ENCODE measurements at regions not wholly inside any gene's neighbourhood (a gene's known extent, or its start where the extent isn't known, plus 50 kb on each side); places are given as distances from the start of the nearest gene placed in this dataset.
"Not testable (repeated sequence)": the region's sequence is repeated elsewhere in the genome, so short reads cannot be mapped to it uniquely, and the experiment has no call there.

DNA sequence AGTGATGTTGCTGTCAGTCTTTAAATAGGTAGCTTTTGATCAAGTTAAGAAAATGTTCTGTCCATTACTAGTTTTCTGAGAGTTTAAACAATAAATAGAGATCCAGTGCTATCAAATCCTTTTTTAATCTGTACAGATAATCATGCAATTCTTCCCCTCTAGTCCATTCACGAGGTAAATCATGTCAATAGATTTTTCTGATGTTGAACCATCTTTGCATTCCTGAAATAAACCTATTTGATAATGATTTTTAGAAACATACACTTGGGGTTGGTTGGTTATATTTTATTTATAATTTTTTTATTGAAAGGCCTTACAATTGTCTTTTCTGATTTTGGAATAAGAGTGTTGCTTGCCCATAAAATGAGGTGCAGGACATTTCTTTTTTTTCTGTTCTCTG lies 95.0 kb downstream of the FAM53A start:
- no peak overlapping the region for H3K4me3 ChIP-seq
- no peak overlapping the region for H3K27ac ChIP-seq
- no peak for ATAC-seq (replicated peaks in 6 of 8)
- WGBS, 10 experiments = 0 to 75% (median 37%) methylated on average over 1 of the region's 1 CpG
- peaks cover 24 to 26% of the 10 kb centered on the region in 2 donors for H3K4me1 ChIP-seq (replicated peaks in 1 of 2)
- in situ Hi-C loops (cut with MboI; ENCODE audit: low pct_unique_long_range_greater_than_20kb in 2 of 9, low sequenced_read_pairs in 9 of 9, unreplicated experiment in 9 of 9) = no loop called here

- no peak for ATAC-seq (replicated peaks in 6 of 8)
- in situ Hi-C loops (cut with MboI; ENCODE audit: low pct_unique_long_range_greater_than_20kb in 2 of 9, low sequenced_read_pairs in 9 of 9, unreplicated experiment in 9 of 9) = no loop called here
- Histone ChIP-seq H3K4me1 (replicated peaks in 1 of 2) (peaks cover 16 to 19% of the 10 kb centered on the region in 2 donors), H3K27ac (no peak overlapping the region), H3K4me3 (no peak overlapping the region)
- 0 to 100% (median 80%) methylated on average over 1 to 5 of the region's 5 CpGs; no CpG with 5 or more reads in 5 of the 10 experiments for WGBS, 10 experiments
These were observed 95.8 kb downstream of the FAM53A start for GRCh38 chr4:1588306-1588705.

- in situ Hi-C loops (cut with MboI; ENCODE audit: low pct_unique_long_range_greater_than_20kb in 2 of 9, low sequenced_read_pairs in 9 of 9, unreplicated experiment in 9 of 9) = no loop called here
- ATAC-seq (replicated peaks in 6 of 8) = no peak
- H3K27ac ChIP-seq = no peak overlapping the region
- H3K4me1 ChIP-seq (replicated peaks in 1 of 2) = peaks cover 0 to 7% of the 10 kb centered on the region in 2 donors
- 0 to 100% (median 31%) methylated on average over 1 to 2 of the region's 3 CpGs; no CpG with 5 or more reads in 4 of the 10 experiments for WGBS, 10 experiments
- no peak overlapping the region for H3K4me3 ChIP-seq
These were observed 99.6 kb downstream of the FAM53A start for GRCh38 chr4:1584498-1584897.

GRCh38 chr4:1583859-1584258 lies 100.3 kb downstream of the FAM53A start:
- in situ Hi-C loops (cut with MboI; ENCODE audit: low pct_unique_long_range_greater_than_20kb in 2 of 9, low sequenced_read_pairs in 9 of 9, unreplicated experiment in 9 of 9) = no loop called here
- H3K4me1 ChIP-seq (replicated peaks in 1 of 2) = peaks cover 0 to 7% of the 10 kb centered on the region in 2 donors
- no peak overlapping the region for H3K27ac ChIP-seq
- no peak overlapping the region for H3K4me3 ChIP-seq
- ATAC-seq (replicated peaks in 6 of 8) = no peak
- WGBS, 10 experiments = 46 to 95% (median 73%) methylated on average over 2 to 5 of the region's 5 CpGs

DNA sequence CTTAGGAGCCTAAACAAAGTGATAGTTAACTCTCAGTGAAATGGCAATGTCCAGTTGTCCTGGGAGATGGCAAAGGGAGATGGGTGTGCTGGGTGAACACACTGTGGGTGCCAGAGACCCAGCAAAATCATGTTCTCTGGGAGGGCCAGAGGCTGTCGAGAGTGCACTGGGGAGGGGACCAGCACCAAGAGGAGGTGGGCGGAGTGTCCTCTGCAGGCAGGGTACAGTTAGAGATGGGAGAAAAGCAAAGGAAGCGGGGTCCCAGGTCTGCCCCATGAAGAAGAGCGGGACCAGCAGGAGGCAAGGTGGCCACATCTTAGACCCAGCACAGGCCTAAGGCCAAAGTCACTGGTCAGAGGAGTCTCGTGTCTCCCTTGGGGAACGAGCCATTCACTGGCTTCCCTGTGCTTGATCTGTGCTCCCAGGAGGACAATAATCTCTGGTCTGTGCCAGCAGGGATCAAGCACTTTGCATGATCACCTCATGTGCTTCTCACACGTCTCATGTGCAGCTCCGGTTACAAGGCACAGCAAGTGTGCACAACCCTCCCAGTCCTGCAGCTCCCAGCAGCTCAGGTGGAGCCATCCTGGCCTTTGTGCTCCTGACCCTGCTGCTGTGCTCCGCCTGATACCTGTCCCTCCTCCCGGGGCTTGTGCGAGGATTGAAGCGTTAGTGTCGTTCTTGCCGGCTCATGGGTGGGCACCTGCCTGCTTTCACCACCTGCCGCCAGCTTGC lies 100.9 kb downstream of the FAM53A start:
- Histone ChIP-seq H3K4me1 (replicated peaks in 1 of 2) (peaks cover 3 to 10% of the 10 kb centered on the region in 2 donors), H3K4me3 (no peak overlapping the region), H3K27ac (no peak overlapping the region)
- in situ Hi-C loops (cut with MboI; ENCODE audit: low pct_unique_long_range_greater_than_20kb in 2 of 9, low sequenced_read_pairs in 9 of 9, unreplicated experiment in 9 of 9) = no loop called here
- 55 to 94% (median 85%) methylated on average over 1 to 8 of the region's 15 CpGs; no CpG with 5 or more reads in 2 of the 10 experiments for WGBS, 10 experiments
- no peak for ATAC-seq (replicated peaks in 6 of 8)

- no peak for ATAC-seq (replicated peaks in 6 of 8)
- Histone ChIP-seq H3K4me3 (no peak overlapping the region), H3K4me1 (replicated peaks in 1 of 2) (peaks cover 13 to 20% of the 10 kb centered on the region in 2 donors), H3K27ac (no peak overlapping the region)
- 67 to 100% (median 99%) methylated on average over 1 to 5 of the region's 15 CpGs; no CpG with 5 or more reads in 6 of the 10 experiments for WGBS, 10 experiments
- in situ Hi-C loops (cut with MboI; ENCODE audit: low pct_unique_long_range_greater_than_20kb in 2 of 9, low sequenced_read_pairs in 9 of 9, unreplicated experiment in 9 of 9) = no loop called here
These were observed 101.9 kb downstream of the FAM53A start for GRCh38 chr4:1582227-1582626.

DNA sequence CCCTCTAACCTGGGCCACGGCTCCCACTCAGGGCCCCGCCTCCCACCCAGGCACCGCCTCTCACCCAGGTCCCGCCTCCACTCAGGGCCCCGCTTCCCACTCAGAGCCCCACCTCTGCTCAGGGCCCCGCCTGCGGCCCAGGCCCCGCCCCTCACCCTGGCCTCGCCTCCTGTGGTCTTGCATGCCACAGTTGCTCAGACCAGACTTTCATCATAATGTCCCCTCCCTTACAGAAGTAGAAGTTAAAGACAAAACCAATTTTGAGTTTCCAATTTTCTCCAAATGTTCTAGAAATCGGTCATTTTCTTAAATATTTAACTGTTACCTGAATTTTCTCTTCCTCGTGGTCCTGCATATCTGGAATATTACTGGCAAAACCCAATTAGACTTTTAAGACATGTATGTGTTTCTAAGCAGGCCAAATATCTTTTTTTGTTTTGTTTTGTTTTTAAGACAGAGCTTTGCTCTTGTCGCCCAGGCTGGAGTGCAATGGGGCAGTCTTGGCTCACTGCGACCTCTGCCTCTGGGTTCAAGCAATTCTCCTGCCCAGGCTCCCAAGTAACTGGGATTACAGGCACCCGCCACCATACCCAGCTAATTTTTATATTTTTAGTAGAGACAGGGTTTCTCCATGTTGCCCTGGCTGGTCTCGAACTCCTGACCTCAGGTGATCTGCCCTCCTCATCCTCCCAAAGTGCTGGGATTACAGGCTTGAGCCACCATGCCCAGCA lies 102.8 kb downstream of the FAM53A start:
- peak; percentile 35 to 60 (median 43) for ATAC-seq (replicated peaks in 6 of 8)
- 0 to 100% (median 50%) methylated on average over 1 to 6 of the region's 15 CpGs for WGBS, 10 experiments
- H3K4me3 ChIP-seq; H3K27ac ChIP-seq; in situ Hi-C loops (cut with MboI; ENCODE audit: low pct_unique_long_range_greater_than_20kb in 2 of 9, low sequenced_read_pairs in 9 of 9, unreplicated experiment in 9 of 9): not testable (repeated sequence)
- peaks cover 22 to 29% of the 10 kb centered on the region in 2 donors for H3K4me1 ChIP-seq (replicated peaks in 1 of 2)

GRCh38 chr4:1580692-1581012 lies 103.5 kb downstream of the FAM53A start:
- peaks cover 29 to 36% of the 10 kb centered on the region in 2 donors for H3K4me1 ChIP-seq (replicated peaks in 1 of 2)
- in situ Hi-C loops (cut with MboI; ENCODE audit: low pct_unique_long_range_greater_than_20kb in 2 of 9, low sequenced_read_pairs in 9 of 9, unreplicated experiment in 9 of 9); H3K27ac ChIP-seq; H3K4me3 ChIP-seq; ATAC-seq (replicated peaks in 6 of 8): not testable (repeated sequence)
- no CpG with 5 or more reads among the region's 16 CpGs for WGBS, 10 experiments

GRCh38 chr4:1579901-1580691 lies 104.0 kb downstream of the FAM53A start:
- H3K27ac ChIP-seq = peak overlapping the region; percentile 76
- ATAC-seq (replicated peaks in 6 of 8) = peak; percentile 39 to 60 (median 52)
- peaks cover 34 to 41% of the 10 kb centered on the region in 2 donors for H3K4me1 ChIP-seq (replicated peaks in 1 of 2)
- in situ Hi-C loops (cut with MboI; ENCODE audit: low pct_unique_long_range_greater_than_20kb in 2 of 9, low sequenced_read_pairs in 9 of 9, unreplicated experiment in 9 of 9) = no loop called here
- H3K4me3 ChIP-seq = peak overlapping the region; percentile 22 to 62 (median 33)
- WGBS, 10 experiments = 0 to 7% (median 1%) methylated on average over 3 to 17 of the region's 46 CpGs; no CpG with 5 or more reads in 2 of the 10 experiments

- 0 to 20% (median 2%) methylated on average over 1 to 4 of the region's 91 CpGs; no CpG with 5 or more reads in 4 of the 10 experiments for whole genome bisulfite sequencing, 10 experiments
- ATAC-seq (replicated peaks in 6 of 8) = peak; percentile 61 to 78 (median 68)
- H3K4me3 ChIP-seq = peak overlapping the region; percentile 22 to 62 (median 33)
- peak overlapping the region in 1 of 2 donors; percentile 76 for H3K27ac ChIP-seq
- in situ Hi-C loops (cut with MboI; ENCODE audit: low pct_unique_long_range_greater_than_20kb in 2 of 9, low sequenced_read_pairs in 9 of 9, unreplicated experiment in 9 of 9) = no loop called here
- H3K4me1 ChIP-seq (replicated peaks in 1 of 2) = peaks cover 43 to 50% of the 10 kb centered on the region in 2 donors
These were observed 104.9 kb downstream of the FAM53A start for GRCh38 chr4:1579001-1579900.

DNA sequence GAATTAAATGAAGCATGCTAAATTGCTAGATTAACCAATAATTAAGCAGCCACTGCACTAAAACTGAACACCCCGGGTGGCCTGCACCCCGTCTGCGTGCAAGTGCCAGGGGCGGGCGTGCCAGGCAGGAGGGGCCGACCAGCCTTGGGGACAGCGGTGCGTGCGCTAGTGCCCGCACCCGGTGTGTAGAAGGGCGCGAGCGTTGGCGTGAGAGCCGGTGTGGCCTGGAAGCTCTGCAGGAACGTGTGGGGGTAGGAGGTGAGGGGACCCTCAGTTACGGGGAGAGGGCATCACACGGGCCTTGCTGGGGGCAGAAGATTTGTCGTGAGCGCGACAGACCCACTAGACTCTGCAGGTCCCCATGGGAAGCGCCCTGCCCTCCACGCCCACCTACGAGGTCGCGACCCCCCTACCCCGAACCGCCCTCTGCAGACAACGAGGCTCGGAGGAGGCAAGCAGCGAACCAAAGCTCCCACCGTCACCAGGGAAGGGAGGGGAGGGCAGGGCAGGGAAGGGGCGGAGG lies 105.8 kb downstream of the FAM53A start:
- peak overlapping the region in 3 of 5 donors; percentile 16 to 30 (median 18) for H3K4me3 ChIP-seq
- WGBS, 10 experiments = no CpG with 5 or more reads among the region's 34 CpGs
- in situ Hi-C loops (cut with MboI; ENCODE audit: low pct_unique_long_range_greater_than_20kb in 2 of 9, low sequenced_read_pairs in 9 of 9, unreplicated experiment in 9 of 9) = no loop called here
- no peak for ATAC-seq (replicated peaks in 6 of 8)
- H3K27ac ChIP-seq = peak overlapping the region in 1 of 2 donors; percentile 18
- peaks cover 46 to 54% of the 10 kb centered on the region in 2 donors for H3K4me1 ChIP-seq (replicated peaks in 1 of 2)

- H3K4me1 ChIP-seq (replicated peaks in 1 of 2) = peaks cover 46 to 54% of the 10 kb centered on the region in 2 donors
- no peak for ATAC-seq (replicated peaks in 6 of 8)
- WGBS, 10 experiments = 80% methylated on average over 1 of the region's 17 CpGs; no CpG with 5 or more reads in 9 of the 10 experiments
- H3K27ac ChIP-seq = peak overlapping the region in 1 of 2 donors; percentile 14
- in situ Hi-C loops (cut with MboI; ENCODE audit: low pct_unique_long_range_greater_than_20kb in 2 of 9, low sequenced_read_pairs in 9 of 9, unreplicated experiment in 9 of 9) = no loop called here
- peak overlapping the region in 2 of 5 donors; percentile 18 to 30 for H3K4me3 ChIP-seq
These were observed 106.3 kb downstream of the FAM53A start for GRCh38 chr4:1577822-1578217.

Data from motor neuron (in vitro differentiated cells).